Lower leg skin (tissue), 4 donors: ENCODE measurements at regions not wholly inside any gene's neighbourhood (a gene's known extent, or its start where the extent isn't known, plus 50 kb on each side); places are given as distances from the start of the nearest gene placed in this dataset.

Experiments used
- DNase-seq, 2 donors: peaks; one replicate each; pipeline ENCODE4 v3.0.0-alpha.2; 2019; ENCODE audit warnings: low spot score in 2 of 2
- H3K4me3 ChIP-seq: fragments of 200-600 bp; sonication (generic); 2 replicates; pipeline ENCODE4 v1.5.1; 2017; ENCODE audit warnings: mild to moderate bottlenecking, low read depth; ENCODE audit not compliant: poor library complexity, severe bottlenecking
- POLR2A ChIP-seq, 2 donors: fragments of 450-650 bp; IDR thresholded peaks; one replicate each; pipeline ENCODE4 v1.6.1; 2016 to 2017; ENCODE audit warnings: antibody characterized with exemption in 2 of 2, mild to moderate bottlenecking in 1 of 2, moderate library complexity in 1 of 2
- WGBS, 2 donors: methylation state at CpG; one replicate each; pipeline ENCODE4 v1.1.5; 2018; 5-methylcytosine and 5-hydroxymethylcytosine counted together
- intact Hi-C: fragments of 100-400 bp; cut with DNase I; formaldehyde crosslinking; loops from one replicate; pipeline ENCODE4 v1.15.0; 2023; ENCODE audit warnings: low total_unique reads
- TF ChIP-seq, protein P1 (sequence below), 3 donors: fragments of 450-650 bp; IDR thresholded peaks; one replicate each; pipeline ENCODE4 v1.5.1; 2016; ENCODE audit warnings: antibody characterized with exemption in 3 of 3, mild to moderate bottlenecking in 3 of 3, moderate library complexity in 2 of 3

DNA sequence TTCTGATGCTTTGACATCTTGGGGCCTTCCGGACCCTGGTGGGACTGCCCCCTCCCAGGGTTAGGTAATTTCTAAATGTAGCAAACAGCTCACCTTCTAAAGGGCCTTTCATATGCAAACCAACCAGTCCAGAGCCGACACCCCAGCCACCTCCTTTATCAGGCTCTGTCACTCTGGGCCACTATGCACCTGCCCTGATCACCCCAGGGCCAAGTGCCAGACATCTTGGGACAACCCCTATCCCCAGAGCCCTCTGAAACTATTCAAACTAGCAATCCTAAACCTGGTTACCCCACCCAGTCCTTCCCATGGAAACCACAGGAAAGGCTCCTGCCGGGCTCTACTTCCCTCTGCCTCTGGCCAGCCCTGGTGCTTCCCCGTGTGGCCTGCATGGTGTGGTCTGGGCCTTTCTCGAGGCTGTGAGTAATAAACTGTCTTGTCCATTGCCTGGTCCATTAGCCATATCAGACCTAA lies 91.2 kb upstream of the TNRC6C start:
- no peak for TF ChIP-seq POLR2A (IDR thresholded peaks at IDR 0.05)
- TF ChIP-seq, protein P1, sequence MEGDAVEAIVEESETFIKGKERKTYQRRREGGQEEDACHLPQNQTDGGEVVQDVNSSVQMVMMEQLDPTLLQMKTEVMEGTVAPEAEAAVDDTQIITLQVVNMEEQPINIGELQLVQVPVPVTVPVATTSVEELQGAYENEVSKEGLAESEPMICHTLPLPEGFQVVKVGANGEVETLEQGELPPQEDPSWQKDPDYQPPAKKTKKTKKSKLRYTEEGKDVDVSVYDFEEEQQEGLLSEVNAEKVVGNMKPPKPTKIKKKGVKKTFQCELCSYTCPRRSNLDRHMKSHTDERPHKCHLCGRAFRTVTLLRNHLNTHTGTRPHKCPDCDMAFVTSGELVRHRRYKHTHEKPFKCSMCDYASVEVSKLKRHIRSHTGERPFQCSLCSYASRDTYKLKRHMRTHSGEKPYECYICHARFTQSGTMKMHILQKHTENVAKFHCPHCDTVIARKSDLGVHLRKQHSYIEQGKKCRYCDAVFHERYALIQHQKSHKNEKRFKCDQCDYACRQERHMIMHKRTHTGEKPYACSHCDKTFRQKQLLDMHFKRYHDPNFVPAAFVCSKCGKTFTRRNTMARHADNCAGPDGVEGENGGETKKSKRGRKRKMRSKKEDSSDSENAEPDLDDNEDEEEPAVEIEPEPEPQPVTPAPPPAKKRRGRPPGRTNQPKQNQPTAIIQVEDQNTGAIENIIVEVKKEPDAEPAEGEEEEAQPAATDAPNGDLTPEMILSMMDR (IDR thresholded peaks at IDR 0.05) = no peak
- intact Hi-C loops = no loop called here
- no peak overlapping the region for H3K4me3 ChIP-seq
- 61 to 72% methylated on average over 5 of the region's 5 CpGs for WGBS, 2 donors
- DNase-seq = no peak

DNA sequence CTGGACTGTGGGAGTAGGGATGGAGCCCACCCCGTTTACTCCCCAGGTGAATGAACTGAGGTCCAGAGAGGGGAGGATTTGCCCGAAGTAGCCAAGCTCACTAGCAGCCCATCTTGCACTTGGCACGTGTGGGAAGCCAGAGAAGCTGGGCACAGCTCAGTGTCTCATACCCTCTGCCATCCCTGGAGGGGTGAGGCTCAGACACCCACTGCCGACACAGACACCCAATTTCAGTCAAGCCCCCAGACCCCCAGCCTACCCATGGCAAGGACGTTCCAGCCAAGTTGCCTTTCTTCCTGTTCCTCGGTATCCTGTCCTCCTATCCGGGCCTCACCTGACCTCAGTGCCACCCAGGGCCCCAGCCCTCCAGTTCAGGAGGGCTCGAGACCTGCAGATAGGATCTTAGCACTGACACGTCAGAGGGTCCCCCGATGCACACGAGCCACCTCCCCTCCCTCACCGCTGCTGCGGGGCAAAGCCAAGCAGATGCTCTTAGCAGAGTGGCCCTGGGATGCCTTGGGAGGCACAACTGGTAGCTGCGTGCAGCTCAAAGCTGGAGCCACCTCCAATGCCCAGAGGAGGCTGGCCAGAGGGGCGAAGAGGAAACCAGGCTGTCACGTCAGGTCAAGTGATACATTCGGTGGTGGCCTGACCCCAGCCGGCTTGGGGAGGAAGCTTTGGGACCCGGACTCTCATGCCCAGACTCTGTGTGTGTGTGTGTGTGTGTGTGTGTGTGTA lies 90.4 kb upstream of the TNRC6C start:
- WGBS, 2 donors = 81 to 87% methylated on average over 18 of the region's 19 CpGs
- no peak for DNase-seq
- intact Hi-C loops = no loop called here
- H3K4me3 ChIP-seq = no peak overlapping the region
- TF ChIP-seq POLR2A (IDR thresholded peaks at IDR 0.05) = no peak
- TF ChIP-seq, protein P1 (IDR thresholded peaks at IDR 0.05) = no peak

DNA sequence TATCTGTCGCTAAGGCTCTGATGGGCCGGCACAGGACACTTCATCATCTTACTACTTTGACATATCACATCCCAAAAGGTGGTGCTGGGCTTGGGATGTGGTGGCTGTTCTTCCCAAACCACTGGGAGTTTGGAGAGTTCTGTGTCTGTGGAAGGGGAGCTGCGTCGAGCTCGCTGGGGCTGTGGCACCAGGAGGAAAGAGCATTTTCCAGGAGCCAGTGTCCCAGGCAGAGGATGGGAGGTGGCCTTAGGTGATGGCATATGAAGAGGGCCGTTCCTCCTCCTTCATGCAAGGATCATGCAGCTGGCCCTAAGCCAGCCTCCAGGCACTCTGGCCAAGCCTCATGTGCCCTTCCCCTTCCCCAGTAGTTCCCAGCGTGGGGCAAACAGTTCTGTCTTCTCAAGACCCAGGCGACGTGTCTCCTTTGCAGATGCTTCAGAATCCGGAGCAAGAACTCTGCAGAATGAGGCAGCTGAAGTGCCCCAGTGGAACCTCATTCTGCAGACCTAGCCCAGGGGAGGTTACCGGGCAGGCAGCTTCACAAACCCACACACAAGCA lies 89.4 kb upstream of the TNRC6C start:
- intact Hi-C loops = no loop called here
- DNase-seq = no peak
- no peak overlapping the region for H3K4me3 ChIP-seq
- TF ChIP-seq, protein P1 (IDR thresholded peaks at IDR 0.05) = no peak
- no peak for TF ChIP-seq POLR2A (IDR thresholded peaks at IDR 0.05)
- WGBS, 2 donors = 76 to 81% methylated on average over 10 to 11 of the region's 11 CpGs

DNA sequence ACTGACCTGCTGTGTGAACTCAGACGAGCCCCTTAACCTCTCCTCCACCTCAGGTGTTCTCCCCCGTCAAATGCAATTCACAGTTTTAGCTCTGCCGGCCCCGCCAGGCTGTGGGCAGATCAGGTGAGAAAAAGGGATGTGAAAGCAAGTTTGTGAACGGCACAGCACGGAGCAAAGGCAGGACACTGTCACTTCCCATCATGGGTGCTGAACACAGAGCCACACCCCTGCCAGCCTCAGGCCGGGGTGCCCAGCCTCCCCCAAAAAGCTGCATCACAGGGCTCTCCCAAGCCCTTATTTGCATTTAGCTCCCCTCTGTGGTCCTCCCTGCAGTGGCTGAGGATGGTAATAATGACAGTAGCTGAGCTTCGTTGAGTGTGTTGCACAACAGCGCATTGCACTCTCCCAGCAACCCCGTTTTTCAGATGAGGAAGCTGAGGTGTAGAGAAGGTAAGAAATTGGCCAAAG lies 88.8 kb upstream of the TNRC6C start:
- no peak for DNase-seq
- intact Hi-C loops = no loop called here
- H3K4me3 ChIP-seq = no peak overlapping the region
- TF ChIP-seq, protein P1 (IDR thresholded peaks at IDR 0.05) = no peak
- TF ChIP-seq POLR2A (IDR thresholded peaks at IDR 0.05) = no peak
- WGBS, 2 donors = 73 to 75% methylated on average over 10 of the region's 10 CpGs

DNA sequence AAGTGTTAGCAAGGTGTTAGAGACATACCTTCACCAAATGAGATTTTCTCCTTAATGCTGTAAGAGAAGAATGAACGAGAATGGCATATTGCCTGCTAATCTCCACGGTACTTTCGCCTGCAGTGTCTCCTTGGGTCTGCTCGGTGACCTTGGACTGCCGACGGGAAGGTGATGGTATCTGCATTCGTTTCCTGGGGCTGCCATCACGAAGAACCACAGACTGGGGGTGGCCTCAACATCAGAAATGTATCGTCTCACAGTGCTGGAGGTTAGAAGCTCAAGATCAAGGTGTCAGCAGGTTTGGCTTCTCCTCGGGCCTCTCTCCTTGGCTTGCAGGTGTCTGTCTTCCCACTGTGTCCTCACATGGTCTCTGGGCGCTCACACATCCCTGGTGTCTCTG lies 86.3 kb upstream of the TNRC6C start:
- DNase-seq = no peak
- H3K4me3 ChIP-seq = no peak overlapping the region
- TF ChIP-seq, protein P1 (IDR thresholded peaks at IDR 0.05) = no peak
- no peak for TF ChIP-seq POLR2A (IDR thresholded peaks at IDR 0.05)
- intact Hi-C loops = no loop called here
- WGBS, 2 donors = 86 to 89% methylated on average over 11 of the region's 11 CpGs
